NCI-H774 (cell line): ENCODE measurements at regions not wholly inside any gene's neighbourhood (a gene's known extent, or its start where the extent isn't known, plus 50 kb on each side); places are given as distances from the start of the nearest gene placed in this dataset.

Experiments used
- DNase-seq: peaks from one replicate; lab custom pipeline; 2025; lab: John Stamatoyannopoulos, UW

DNA sequence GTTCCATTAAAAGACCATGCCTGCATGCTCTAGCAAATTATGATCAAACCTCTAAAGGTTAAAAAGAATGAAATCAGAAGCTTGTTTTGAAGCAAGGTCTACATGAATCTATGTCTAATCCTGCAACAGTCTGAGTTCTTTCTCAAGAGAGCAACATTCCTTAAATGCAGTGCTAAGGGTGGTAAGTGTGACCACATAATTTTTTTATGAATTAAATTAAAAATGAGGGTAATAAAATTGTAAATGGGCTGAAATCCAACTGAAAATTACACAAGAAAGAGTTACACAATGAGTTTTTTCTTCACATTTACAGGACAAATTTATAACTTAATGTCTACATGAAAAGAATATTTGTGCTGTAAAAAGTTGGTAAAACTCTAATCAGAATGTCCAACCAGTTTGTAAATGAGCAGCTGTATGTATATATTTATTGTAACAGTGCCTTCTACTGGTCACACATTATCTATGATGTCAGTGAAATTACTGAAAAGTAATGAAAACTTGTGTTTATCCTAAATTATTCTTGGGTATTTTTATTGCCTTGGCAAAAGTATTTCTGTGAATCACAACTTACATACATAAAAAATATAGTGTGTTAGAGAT is 336.3 kb upstream of the PITX2 start:
- no peak for DNase-seq

DNA sequence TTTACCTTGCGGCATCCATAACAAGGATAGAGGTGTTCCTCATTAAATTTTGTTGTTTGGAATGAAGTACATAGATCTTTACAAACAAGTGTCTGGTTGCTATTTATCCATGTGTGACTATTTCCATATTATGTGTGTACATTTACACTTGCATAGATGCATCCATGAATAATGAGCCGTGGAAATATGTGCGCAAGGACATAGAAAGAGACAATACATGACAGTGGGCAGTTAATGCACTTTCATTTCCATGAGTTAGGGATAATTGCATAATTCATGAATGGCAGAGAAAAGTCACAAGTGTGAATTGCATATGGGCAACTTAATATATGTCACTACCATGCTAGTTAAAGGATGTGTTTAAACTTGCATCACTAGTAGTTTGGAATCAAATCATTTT is 338.2 kb upstream of the PITX2 start:
- no peak for DNase-seq

DNA sequence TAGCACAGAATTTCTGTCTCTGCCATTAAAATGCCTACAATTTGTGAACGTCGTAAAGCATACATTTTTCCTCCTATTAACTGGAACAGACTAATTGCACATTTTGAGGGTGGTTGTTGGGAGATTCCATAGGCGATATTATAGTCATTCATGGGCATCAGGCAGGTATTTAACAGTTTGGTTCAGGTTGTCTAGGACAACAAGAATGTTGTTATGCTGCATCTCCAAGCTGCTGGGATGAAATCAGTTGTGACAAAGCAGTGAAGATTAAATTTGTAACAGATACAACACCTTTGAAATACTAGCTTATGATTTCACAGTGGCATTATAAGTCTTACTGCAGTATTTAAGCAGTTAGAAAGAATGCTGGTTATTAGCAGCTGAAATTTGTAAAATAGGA is 339.7 kb upstream of the PITX2 start:
- DNase-seq = no peak

DNA sequence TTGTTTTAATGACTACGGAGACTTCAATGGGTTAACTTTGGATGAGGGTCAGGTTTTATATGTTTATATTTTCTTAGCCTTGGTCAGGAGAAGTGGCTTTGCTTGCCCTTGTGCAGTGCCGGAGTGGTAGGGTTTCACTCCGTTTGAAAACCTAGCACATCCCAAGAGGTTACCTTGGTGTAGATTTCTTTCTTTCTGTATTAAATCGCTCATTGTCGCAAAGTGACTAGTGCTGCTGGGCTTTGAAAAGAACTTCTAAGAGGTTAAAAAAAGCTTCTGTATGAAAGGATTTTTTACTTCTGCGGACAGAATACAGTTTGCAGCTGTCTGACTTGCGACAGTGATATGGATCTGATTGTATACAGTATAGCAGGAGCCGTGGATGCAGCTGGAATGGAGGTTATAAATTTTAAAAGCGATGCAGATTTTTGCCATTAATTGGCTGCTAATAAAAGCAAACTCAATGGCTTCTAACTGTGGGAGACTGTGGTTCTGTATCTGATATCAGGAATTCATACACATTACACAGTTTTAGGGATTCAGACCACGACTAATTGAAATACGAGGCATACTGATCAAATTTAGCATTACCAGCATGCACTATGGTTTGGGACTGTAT is 340.9 kb upstream of the PITX2 start:
- DNase-seq = no peak

DNA sequence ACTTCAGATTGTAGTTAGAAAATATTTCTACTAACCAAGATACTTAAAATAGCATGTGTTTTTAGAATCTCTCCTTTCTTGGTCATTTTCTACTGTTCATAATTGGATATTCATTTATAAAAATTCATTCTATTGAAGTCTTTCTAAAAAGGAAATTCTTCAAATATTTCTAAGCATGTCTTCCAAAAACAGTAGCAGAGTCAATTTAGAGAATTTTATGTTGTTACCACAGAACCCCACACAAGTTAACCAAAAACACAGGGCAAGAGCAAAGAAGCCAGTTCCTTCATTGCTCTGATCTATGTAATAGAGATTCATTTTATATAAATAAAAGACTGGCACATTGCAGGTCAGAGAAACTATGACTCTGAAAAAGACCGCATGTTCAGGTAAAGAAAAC is 345.1 kb upstream of the PITX2 start:
- DNase-seq = no peak

DNA sequence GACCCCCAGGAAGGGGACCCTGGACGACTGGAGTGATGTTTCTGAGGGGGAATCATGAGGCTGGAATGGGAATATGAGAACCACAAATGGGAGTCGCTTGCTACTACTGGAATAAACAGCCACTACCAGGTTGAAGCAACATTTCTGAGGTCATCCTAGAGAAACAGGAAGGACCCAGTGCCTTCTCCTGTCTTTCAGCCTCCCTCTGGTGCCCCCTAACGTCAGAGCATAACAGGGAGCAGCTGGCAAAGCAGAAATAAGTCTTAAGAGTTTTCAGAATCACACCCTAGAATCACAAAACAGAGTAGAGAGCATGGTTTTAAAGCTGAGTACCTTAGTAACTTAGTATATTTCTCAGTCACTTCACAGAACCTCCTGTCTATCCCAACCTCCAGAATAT is 347.8 kb upstream of the PITX2 start:
- DNase-seq = no peak

DNA sequence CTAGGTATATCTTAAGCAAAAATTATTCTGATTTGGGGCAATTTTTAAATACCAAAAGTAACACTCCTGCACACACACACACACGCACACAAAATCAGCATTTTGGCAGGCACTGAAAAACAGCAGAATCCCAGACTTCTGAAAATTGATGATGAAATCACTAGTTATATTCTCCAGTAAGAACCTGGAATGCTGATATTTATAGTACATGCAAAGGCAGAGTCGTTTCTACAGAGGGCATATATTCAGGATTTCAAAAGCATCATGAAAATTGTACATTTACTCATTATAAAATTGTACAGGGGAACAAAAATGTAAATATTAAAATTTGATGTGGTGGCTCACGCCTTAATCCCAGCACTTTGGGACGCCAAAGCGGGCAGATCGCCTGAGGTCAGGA is 352.5 kb upstream of the PITX2 start:
- no peak for DNase-seq

DNA sequence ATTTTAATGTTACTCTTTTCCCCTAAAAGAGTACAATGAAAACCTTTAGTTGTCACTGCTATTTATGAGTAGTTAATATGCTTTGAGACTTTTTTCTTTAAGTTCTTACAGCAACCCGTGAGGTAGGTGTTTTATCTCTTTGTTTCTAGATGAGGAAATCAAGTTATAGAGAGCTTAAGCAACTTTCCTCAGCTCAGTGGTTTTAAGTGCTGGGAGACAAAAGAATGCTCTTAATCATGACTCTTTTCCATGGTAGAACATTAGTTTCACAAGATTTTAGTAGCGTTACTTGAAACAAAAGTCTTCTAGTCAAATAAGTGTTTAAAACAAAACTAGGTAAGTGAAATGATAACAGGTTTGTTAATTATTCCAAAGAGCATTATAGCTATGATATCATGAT is 354.7 kb upstream of the PITX2 start:
- DNase-seq = no peak

DNA sequence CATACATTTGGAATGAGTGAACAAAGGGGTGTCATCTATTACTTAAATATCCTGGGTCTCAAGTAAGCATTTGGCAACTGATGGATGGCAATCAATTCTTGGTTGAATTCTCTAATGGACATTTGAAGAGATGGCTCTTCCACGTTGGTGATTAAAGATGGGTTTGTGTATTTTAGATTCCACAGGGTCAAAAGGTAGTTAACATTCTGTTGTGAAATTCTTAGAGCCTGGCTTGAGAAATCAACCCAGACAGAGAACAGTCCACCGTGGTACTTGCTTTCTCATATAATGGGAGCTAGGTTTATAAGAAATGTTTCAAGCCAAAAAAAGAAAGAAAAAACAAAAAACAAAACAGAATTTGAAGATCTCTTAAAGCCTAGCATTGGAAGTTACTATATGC is 355.9 kb upstream of the PITX2 start:
- DNase-seq = no peak

DNA sequence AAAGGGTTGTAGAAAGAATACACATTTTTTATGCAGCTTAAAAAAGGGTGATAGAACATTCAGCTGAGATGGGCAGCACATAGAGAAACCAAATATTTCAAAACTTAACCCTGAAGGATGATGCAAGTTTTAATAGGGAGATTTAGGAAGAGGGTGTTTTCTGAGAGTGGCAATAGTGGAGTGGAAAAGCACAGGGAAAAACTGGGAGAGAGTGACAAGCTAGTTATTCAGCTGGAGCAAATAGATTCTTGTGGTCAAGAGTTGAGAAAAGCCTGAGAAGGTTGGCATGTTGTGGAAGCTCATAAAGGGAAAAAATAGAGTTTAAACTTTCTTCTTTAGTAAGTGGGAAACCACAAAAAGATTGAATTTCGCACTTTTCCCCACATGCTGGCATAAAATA is 359.6 kb upstream of the PITX2 start:
- no peak for DNase-seq

DNA sequence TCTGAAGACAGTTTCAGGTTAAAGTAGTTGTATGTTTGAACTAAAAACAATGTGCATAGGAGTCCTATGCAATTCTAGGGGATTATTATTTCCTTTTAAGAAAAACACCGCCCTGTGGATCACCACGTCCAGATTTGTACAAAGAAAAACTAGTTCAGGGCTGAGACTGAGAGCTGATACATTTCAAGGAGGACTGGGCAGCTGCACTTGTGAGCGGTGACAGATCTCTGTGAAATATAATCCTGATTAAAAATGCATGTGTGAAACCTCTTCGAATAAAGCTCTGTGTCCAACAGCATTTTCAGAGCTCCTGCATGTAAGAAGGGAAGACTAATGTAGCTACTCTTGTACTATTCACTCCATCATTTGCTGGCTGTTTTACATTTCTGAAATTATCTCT is 365.8 kb upstream of the PITX2 start:
- no peak for DNase-seq

DNA sequence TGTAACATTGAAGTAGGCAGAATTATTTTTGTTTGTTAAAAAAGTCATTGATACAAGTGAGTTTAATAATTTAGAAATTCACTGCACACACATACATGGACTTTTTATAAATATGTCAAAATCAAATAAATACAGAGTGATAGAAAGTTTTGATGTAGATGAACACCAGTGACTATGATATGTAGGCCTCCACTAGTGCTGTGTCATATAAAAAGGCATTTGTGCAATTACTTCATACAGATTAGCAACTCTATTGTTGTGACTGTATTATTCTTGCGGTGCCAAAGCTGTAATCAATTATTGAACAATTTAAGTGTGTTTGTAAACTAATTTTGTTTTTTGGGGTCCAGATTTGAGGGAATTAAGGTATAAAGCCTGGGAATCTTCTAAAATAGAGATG is 366.2 kb upstream of the PITX2 start:
- no peak for DNase-seq

DNA sequence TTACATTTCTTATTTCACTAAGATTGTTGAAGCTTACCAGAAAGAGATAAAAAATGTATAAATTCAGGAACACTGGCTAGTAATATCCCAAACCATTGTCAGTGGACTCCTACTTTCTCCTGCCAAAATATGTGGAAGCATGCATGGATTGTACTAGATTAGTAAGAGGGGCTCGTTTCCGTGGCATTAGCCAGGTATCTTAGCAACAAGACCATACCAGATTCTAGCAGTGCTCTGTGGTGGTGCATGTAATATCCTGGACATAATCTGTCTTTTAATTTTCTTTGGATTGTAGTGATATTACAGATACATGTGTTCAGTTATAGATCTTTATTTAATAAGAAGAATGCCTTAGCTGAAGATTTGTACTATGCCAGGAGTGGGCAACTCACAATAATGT is 371.9 kb upstream of the PITX2 start:
- no peak for DNase-seq

DNA sequence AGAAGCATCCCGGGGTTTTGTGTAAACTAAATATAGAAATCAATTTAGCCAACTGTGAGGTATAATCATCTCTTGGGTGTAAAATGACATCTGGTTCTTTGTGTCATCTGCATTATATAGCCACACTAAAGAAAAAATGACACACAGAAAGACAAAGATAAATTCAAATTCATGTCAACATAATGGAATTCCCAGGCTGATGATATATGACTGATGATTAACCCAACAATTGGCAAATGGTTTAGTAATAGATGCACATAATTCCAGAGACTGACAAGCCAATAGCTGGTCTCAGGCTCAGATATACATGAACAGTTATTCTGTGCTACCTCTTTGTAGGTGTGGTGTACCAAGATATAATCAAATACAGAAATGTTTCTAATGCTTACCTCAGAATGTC is 375.4 kb upstream of the PITX2 start:
- DNase-seq = no peak

DNA sequence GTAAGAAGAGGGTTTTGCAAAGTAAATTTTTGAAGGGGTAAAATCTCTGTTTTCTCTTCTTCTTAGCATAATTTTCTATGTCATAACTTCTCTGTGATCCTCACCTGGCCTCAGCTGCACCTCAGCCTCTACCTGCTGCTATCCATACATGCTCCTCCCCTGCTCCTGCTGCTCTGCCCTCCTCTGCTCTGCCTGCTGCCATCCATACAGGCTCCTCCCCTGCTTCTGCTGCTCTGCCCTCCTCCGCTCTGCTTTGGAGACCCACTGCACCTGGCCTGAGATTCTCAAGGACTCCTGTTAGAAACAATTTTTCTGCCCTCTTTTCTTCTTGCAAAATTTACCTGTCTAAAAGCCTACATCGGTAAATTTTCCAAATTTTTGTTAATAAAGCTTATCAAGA is 388.6 kb upstream of the PITX2 start:
- no peak for DNase-seq

DNA sequence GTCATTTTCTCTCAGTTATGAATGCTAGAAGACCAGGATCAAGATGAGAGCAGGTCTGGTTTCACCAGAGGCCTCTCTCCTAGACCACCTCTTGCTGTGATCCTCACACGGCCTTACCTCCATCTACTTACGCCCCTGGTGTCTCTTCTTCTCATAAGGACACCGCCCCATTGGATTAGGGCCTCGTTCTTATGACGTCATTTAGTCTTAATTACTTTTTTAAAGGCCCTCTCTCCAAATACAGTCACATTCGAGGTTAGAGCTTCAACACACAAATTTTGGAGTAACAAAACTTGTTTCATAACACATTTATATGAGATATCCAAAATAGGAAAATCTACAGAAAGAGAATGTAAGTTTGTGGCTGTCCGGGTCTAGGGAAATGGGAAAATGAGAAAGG is 391.0 kb upstream of the PITX2 start:
- DNase-seq = no peak

DNA sequence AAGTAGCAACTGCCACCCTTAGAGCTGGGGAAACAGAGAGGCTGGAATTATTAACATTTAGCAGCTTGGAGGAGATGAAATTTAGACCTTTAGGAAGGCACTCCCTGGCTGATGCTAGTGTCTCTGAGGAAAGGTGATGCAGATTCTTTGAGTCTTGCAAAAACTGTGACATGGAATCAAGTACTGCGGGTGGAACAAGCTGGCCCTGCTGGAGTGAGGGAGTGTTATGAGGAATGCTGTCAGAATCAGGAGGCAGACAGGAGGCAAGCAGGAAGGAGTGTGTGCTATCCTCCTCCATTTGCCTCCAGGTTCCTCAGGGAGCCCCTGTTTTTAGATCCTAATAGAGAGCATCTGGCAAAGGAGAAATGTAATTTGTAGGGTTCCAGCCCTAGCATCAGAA is 391.7 kb upstream of the PITX2 start:
- no peak for DNase-seq

DNA sequence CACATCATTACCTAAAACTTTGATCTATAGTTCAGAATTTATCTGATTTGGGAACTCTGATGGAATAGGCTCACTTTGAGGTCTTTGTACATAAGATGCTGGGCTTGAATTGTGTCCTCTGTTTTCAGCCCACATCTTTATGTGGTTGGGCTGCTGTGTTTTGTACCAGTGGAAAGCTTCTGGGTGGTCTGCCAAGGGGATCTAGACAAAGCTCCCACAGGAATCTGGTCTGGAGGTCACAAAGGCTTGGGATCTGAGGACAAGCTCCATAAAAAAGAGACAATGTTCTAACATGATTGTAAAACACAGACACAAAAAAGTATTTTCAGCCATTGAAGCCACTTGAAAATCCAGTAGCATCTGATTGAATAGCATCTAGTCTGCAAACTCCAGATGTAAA is 393.5 kb upstream of the PITX2 start:
- no peak for DNase-seq

DNA sequence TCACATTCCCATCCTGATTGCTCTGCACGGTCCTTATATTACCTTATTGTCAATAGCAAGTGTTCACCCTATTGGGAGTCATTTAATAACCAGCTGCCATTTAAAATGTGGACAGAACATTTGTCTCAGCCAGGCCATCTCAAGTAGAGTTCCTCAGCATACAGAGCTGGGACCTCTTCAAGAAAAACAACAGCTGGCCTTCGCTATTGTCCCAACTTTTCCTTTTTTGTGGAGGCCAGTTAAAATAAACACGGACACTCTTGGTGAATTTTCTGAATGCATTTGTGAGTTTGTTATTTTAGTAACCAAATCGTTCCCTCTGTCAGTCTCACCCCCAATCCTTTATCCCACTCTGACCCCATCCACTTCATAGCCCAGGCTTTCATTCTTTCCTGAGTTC is 395.3 kb upstream of the PITX2 start:
- no peak for DNase-seq

DNA sequence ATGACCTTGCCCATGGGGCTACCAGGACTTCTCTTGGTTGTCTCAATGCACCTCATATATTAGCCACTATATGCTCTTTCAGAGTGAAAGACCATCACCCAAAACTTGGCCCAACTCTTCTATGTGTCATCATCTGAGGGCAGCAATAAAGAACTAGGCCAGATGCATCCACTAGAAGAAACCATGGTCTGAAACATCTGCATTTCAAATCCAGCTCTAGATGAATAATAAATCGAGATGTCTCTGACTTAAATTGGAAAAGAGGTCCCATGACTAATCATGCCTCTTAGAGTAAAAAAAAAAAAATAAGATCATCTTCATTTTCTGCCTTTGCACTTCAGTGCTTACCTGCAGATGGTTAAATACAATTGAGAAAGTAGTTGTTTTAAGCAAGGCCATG is 397.6 kb upstream of the PITX2 start:
- no peak for DNase-seq

DNA sequence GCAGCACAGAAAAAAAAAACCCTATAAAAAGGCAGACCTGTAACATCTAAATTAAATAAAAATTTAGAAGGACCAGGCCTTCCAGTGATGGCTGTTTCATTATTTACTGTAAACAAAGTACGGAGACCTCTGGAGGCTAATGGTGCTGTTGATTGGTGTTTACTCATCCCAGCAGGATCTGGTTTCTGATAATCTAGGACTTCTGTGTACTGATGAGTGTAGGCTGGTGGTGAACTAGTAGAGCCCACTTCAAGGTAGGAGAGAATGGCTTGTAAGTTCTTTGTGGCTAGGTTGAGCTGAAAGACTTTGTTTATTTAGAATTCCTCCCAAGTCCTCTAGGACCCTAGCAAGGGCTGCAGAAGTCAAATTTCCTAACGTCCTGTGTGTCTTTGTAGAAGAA is 398.1 kb upstream of the PITX2 start:
- DNase-seq = no peak

DNA sequence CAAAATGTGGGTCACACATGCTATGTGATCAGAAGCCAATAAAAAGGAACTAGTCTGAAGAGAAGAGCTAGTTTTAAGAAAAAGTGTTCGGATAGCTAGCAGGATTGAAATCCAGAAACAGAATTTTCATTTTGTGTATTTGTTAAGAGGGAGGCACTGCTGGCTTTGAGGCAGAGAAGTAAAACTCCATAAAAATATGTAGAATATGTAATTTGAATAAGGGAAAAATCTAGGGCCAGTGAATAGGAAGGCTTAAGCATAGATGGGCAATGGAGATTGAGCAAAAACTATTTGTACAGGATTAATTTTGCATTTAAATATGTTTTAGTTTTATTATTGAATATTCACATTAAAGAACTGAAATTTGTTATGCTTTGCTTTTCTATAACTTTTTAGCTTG is 399.9 kb upstream of the PITX2 start:
- no peak for DNase-seq

DNA sequence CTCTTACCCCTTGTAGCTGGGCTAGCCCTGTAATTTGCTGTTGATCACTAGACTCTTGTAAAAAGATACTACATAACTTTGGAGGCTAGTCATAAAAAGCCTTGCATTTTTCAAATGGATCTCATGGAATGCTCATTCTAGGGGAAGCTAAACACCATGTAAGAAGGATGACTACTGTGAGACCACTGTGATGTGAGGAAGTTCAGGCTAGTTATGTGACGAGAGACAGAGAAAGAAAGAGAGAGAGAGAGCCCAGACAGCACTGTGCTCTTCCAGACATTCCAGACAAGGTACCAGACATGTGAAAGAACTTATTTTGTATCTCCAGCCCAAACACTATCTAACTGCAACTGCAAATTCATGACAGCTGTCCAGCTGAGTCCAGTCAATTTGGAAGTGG is 404.6 kb upstream of the PITX2 start:
- no peak for DNase-seq

DNA sequence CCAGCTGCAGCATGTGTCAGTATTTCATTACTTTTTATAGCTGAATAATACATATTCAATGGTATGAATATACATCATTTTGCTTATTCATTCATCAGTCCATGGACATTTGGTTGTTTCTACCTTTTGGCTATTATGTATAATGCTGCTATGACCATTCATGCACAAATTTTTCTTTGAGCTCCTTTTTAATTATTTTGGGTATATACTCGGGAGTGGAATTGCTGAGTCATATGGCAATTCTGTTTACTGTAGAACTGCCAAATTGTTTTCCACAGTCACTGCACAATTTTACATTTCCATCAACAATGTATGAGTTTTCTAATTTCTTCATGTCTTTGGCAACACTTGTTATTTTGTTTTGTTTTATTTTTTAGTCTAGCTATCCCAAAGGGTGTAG is 405.9 kb upstream of the PITX2 start:
- no peak for DNase-seq
